PC-9 (cell line): ENCODE measurements at regions not wholly inside any gene's neighbourhood (a gene's known extent, or its start where the extent isn't known, plus 50 kb on each side); places are given as distances from the start of the nearest gene placed in this dataset.
A peak's percentile ranks its signal among the peaks of the same experiment; 100 is the strongest.
"Not testable (repeated sequence)": the region's sequence is repeated elsewhere in the genome, so short reads cannot be mapped to it uniquely, and the experiment has no call there.

ENCODE experiments used
- BruUV-seq: library from RNA; stranded (reverse); fragments of 400-500 nt; replicated peaks from 2 replicates; lab custom pipeline; 2021; lab: Mats Ljungman, UMichigan
- CTCF ChIA-PET: fragments of 300-600 bp; sonication (Branson Sonifier 250); formaldehyde crosslinking; loops from one replicate; lab custom pipeline; 2022; ENCODE audit warnings: antibody characterized with exemption; lab: Charles Lee
- POLR2A ChIA-PET: fragments of 300-600 bp; sonication (Branson Sonifier 250); formaldehyde crosslinking; loops from one replicate; lab custom pipeline; 2022; ENCODE audit warnings: antibody characterized with exemption; ENCODE audit not compliant: unreplicated experiment; lab: Charles Lee
- DNase-seq, 2 experiments: peaks; one replicate each; pipeline versions ENCODE4 v3.0.0 to v3.0.0-alpha.2; 2015 to 2022; ENCODE audit warnings: mixed read lengths in 1 of 2
- H2AFZ ChIP-seq: fragments of 200-600 bp; sonication (generic); 2 replicates; pipeline ENCODE4 v1.8.1; 2017; ENCODE audit warnings: antibody characterized with exemption
- H3F3A ChIP-seq: fragments of 200-600 bp; sonication (generic); 2 replicates; pipeline ENCODE4 v1.8.1; 2017; ENCODE audit warnings: antibody characterized with exemption, mild to moderate bottlenecking, low read depth; ENCODE audit not compliant: insufficient read depth
- H3K27ac ChIP-seq: fragments of 200-600 bp; sonication (generic); 2 replicates; pipeline ENCODE4 v1.6.1; 2016; ENCODE audit warnings: mixed run types
- H3K27me3 ChIP-seq: fragments of 200-600 bp; sonication (generic); 2 replicates; pipeline ENCODE4 v1.6.1; 2016; ENCODE audit warnings: low read depth, mixed run types; ENCODE audit not compliant: insufficient read depth
- H3K36me3 ChIP-seq: fragments of 200-600 bp; sonication (generic); 2 replicates; pipeline ENCODE4 v1.6.1; 2016; ENCODE audit warnings: low read depth, mixed run types
- H3K4me1 ChIP-seq: fragments of 200-600 bp; sonication (generic); replicated peaks from 2 replicates; pipeline ENCODE4 v1.6.1; 2016; ENCODE audit warnings: mixed run types; ENCODE audit not compliant: insufficient read depth
- H3K4me2 ChIP-seq: fragments of 200-600 bp; sonication (generic); 2 replicates; pipeline ENCODE4 v1.6.1; 2017; ENCODE audit warnings: mixed run types
- H3K4me3 ChIP-seq: fragments of 200-600 bp; sonication (generic); 2 replicates; pipeline ENCODE4 v1.6.1; 2016; ENCODE audit warnings: mixed run types
- H3K79me2 ChIP-seq: fragments of 200-600 bp; sonication (generic); 2 replicates; pipeline ENCODE4 v1.6.1; 2017; ENCODE audit warnings: low read depth, mixed run types
- H3K9me2 ChIP-seq: fragments of 200-600 bp; sonication (generic); 2 replicates; pipeline ENCODE4 v1.8.1; 2017; ENCODE audit warnings: mild to moderate bottlenecking; ENCODE audit not compliant: insufficient read depth
- H3K9me3 ChIP-seq: fragments of 200-600 bp; sonication (generic); 2 replicates; pipeline ENCODE4 v1.8.1; 2016; ENCODE audit warnings: low read depth; ENCODE audit not compliant: insufficient read depth
- H4K20me1 ChIP-seq: fragments of 200-600 bp; sonication (generic); 2 replicates; pipeline ENCODE4 v1.8.1; 2017; ENCODE audit not compliant: insufficient read depth
- CTCF ChIP-seq: fragments of 200-600 bp; sonication (generic); conservative IDR thresholded peaks from 2 replicates; pipeline ENCODE4 v1.6.1; 2017; ENCODE audit warnings: mixed run types, antibody characterized with exemption, mild to moderate bottlenecking, moderate library complexity
- EZH2 ChIP-seq: fragments of 200-600 bp; sonication (generic); IDR thresholded peaks from 2 replicates; pipeline ENCODE4 v1.8.0; 2017; ENCODE audit warnings: antibody characterized with exemption, low read depth
- intact Hi-C: fragments of 100-400 bp; cut with micrococcal nuclease; formaldehyde crosslinking; loops from one replicate; pipeline ENCODE4 v1.10.0; 2022; ENCODE audit not compliant: unreplicated experiment

GRCh38 chrX:3806630-3807029, 93.2 kb upstream of the PRKX start:
- POLR2A ChIA-PET = no interaction called here
- Histone ChIP-seq H3K9me2 (no peaks in the 10 kb centered on the region), H3K36me3 (no peaks in the 10 kb centered on the region), H3K4me2 (peak overlapping the region; percentile 67), H3K27ac (no peak overlapping the region), H3K4me1 (peaks cover 12% of the 10 kb centered on the region), H3K4me3 (peak overlapping the region; percentile 14; the same call in 1 of the 2 replicates), H3F3A (no peaks in the 10 kb centered on the region), H4K20me1 (no peaks in the 10 kb centered on the region), H3K79me2 (no peaks in the 10 kb centered on the region), H3K27me3 (peaks cover 27% of the 10 kb centered on the region), H3K9me3 (no peaks in the 10 kb centered on the region), H2AFZ (no peak overlapping the region)
- peak in 1 of 2 experiments; percentile 16 for DNase-seq
- CTCF ChIA-PET = no interaction called here
- TF ChIP-seq CTCF (no peak), EZH2 (no peak)
- no TSS peak for BruUV-seq
- intact Hi-C loops = no loop called here

GRCh38 chrX:3803713-3804112, 90.3 kb upstream of the PRKX start:
- Histone ChIP-seq H3K4me2 (no peak overlapping the region), H3K9me3 (no peaks in the 10 kb centered on the region), H3K36me3 (no peaks in the 10 kb centered on the region), H3K4me3 (no peak overlapping the region), H3K27ac (no peak overlapping the region), H4K20me1 (no peaks in the 10 kb centered on the region), H3K9me2 (no peaks in the 10 kb centered on the region), H3F3A (no peaks in the 10 kb centered on the region), H3K79me2 (no peaks in the 10 kb centered on the region), H3K27me3 (peaks cover 30% of the 10 kb centered on the region), H3K4me1 (peaks cover 12% of the 10 kb centered on the region), H2AFZ (no peak overlapping the region)
- ChIA-PET POLR2A (no interaction called here), CTCF (no interaction called here)
- BruUV-seq = no TSS peak
- TF ChIP-seq EZH2 (no peak), CTCF (no peak)
- intact Hi-C loops = no loop called here
- peak in 1 of 2 experiments; percentile 10 for DNase-seq

GRCh38 chrX:3803305-3803704, 89.9 kb upstream of the PRKX start:
- no peak for TF ChIP-seq EZH2
- TF ChIP-seq CTCF = no peak
- no peaks in the 10 kb centered on the region for H3K9me3 ChIP-seq
- no peak overlapping the region for H3K4me2 ChIP-seq
- peaks cover 12% of the 10 kb centered on the region for H3K4me1 ChIP-seq
- H3F3A ChIP-seq = no peaks in the 10 kb centered on the region
- intact Hi-C loops = no loop called here
- no peak for DNase-seq
- no peak overlapping the region for H3K27ac ChIP-seq
- POLR2A ChIA-PET = no interaction called here
- no TSS peak for BruUV-seq
- no peaks in the 10 kb centered on the region for H4K20me1 ChIP-seq
- peaks cover 30% of the 10 kb centered on the region for H3K27me3 ChIP-seq
- CTCF ChIA-PET = no interaction called here
- H2AFZ ChIP-seq = no peak overlapping the region
- no peak overlapping the region for H3K4me3 ChIP-seq
- H3K79me2 ChIP-seq = no peaks in the 10 kb centered on the region
- H3K9me2 ChIP-seq = no peaks in the 10 kb centered on the region
- H3K36me3 ChIP-seq = no peaks in the 10 kb centered on the region

DNA sequence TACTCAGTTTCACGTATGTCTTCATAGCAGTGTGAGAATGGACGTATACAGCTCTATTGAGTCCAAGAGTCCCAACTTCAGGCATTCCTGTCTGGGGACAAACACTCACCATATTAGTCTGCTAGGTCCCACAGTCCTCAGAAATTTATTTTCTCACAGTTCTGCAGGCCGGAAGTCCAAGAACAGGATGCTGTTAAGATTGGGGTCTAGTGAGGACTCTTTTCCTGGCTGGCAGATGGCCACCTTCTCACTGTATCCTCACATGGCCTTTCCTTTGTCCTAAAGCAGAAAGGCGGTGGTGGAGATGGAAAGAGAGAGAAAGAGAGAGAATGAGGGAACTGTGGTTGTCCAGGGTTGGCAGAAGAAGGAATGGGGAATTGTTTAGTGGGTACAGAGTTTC, 82.0 kb upstream of the PRKX start:
- H3K36me3 ChIP-seq, H3F3A ChIP-seq, H3K9me2 ChIP-seq, intact Hi-C loops, H3K4me3 ChIP-seq, H3K4me2 ChIP-seq, DNase-seq, H4K20me1 ChIP-seq, H3K27ac ChIP-seq, H3K4me1 ChIP-seq, POLR2A ChIA-PET, H2AFZ ChIP-seq, H3K9me3 ChIP-seq, H3K79me2 ChIP-seq, CTCF ChIA-PET, BruUV-seq: not testable (repeated sequence)
- peaks cover 65% of the 10 kb centered on the region for H3K27me3 ChIP-seq
